GM10266 (cell line): ENCODE measurements at regions not wholly inside any gene's neighbourhood (a gene's known extent, or its start where the extent isn't known, plus 50 kb on each side); places are given as distances from the start of the nearest gene placed in this dataset.

Experiments used
- DNase-seq: peaks from one replicate; pipeline ENCODE4 v3.0.0; 2012; ENCODE audit errors: extremely low spot score
- CTCF ChIP-seq: IDR thresholded peaks from 2 replicates; pipeline ENCODE4 v1.5.1; 2012; ENCODE audit warnings: mild to moderate bottlenecking, low read depth; ENCODE audit not compliant: control insufficient read depth, insufficient read depth; ENCODE audit errors: missing control alignments

DNA sequence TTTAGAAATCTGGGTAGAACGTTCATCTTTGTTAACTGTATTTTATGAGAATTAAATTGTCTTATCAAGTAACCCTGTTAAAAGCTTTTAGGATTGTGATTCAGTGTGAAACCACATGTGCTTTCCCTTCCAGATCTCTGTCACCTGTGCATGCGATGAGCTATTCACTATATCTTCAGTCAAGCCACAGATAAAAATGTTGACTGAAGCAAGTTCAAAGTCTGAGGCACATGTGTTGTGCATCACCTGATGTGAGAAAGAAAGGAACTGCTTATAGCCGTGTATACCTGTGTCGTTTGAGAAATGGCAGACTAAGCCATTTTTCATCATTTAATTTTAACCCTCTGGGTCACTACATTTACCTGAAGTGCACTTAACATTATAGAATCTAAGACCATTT, 1088.9 kb upstream of the TENM4 start:
- no peak for TF ChIP-seq CTCF

GRCh38 chr11:80525663-80526405, 1085.0 kb upstream of the TENM4 start:
- no peak for TF ChIP-seq CTCF
- no peak for DNase-seq

More for the DNA sequence above, 1088.9 kb upstream of the TENM4 start:
- no peak for DNase-seq

GRCh38 chr11:80524349-80524748, 1083.5 kb upstream of the TENM4 start:
- no peak for DNase-seq
- TF ChIP-seq CTCF = no peak

DNA sequence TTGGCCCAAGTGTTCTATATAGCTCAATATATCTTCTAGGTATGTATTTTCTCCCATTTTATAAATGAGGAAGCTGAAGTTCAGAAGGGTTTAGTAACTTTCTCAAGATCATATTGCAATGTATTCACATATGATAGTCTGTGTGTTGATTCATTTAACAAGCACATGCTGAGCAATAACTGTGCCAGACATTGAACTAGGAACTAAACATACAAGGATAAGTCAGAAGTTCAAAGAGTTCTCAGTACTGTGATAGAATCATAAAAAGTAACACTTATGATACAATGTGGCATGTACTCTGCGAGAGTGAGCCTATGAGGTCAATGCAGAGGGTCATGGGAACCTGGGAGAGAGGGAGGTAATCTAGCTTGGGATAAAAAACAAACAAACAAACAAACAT, 1082.2 kb upstream of the TENM4 start:
- TF ChIP-seq CTCF = no peak
- no peak for DNase-seq

DNA sequence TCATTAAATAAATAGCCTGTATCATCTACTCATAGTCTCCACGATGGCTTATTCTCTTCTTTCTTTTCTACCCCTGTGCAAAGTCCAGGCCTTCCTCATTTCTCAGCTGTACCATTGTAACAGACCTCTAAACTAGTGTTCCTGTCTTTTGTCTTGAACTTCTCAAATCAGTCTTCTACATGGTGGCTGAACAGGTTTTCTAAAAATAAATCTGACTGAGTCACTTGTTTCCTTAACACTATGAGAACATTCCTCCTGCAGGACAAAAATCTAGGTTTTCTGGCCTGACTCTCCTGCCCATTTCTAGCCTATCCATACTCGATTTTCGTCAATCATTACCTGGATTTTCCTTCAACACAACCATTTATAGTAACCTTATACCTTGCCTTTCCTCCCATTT, 1080.8 kb upstream of the TENM4 start:
- no peak for DNase-seq
- TF ChIP-seq CTCF = no peak

- TF ChIP-seq CTCF = no peak
- no peak for DNase-seq
Observed at GRCh38 chr11:80520507-80520887, 1079.7 kb upstream of the TENM4 start.

GRCh38 chr11:80519596-80520506, 1079.0 kb upstream of the TENM4 start:
- DNase-seq = no peak
- no peak for TF ChIP-seq CTCF
